Esophagus (tissue), 2 donors: ENCODE measurements at regions not wholly inside any gene's neighbourhood (a gene's known extent, or its start where the extent isn't known, plus 50 kb on each side); places are given as distances from the start of the nearest gene placed in this dataset.
A peak's percentile ranks its signal among the peaks of the same experiment; 100 is the strongest.

Experiments
- H3K27ac ChIP-seq, 2 donors: one replicate each; pipeline ENCODE4 v1.5.1; 2013; ENCODE audit warnings: low read depth in 2 of 2, mild to moderate bottlenecking in 2 of 2, inconsistent platforms in 1 of 2, low read length in 1 of 2, moderate library complexity in 1 of 2
- H3K27me3 ChIP-seq, 2 donors: one replicate each; pipeline ENCODE4 v1.6.1; 2013; ENCODE audit warnings: low read length in 2 of 2, control low read depth in 1 of 2, mild to moderate bottlenecking in 1 of 2; ENCODE audit not compliant: insufficient read depth in 2 of 2, control insufficient read depth in 1 of 2
- H3K36me3 ChIP-seq, 2 donors: one replicate each; pipeline ENCODE4 v1.6.1; 2013; ENCODE audit warnings: low read length in 1 of 2; ENCODE audit not compliant: control insufficient read depth in 2 of 2, insufficient read depth in 2 of 2
- H3K4me1 ChIP-seq, 2 donors: one replicate each; pipeline ENCODE4 v1.6.1; 2013; ENCODE audit warnings: low read length in 1 of 2; ENCODE audit not compliant: control insufficient read depth in 2 of 2, insufficient read depth in 2 of 2
- H3K4me3 ChIP-seq, 2 donors: one replicate each; pipeline ENCODE4 v1.5.1; 2013; ENCODE audit warnings: low read length in 2 of 2, mild to moderate bottlenecking in 2 of 2, low read depth in 1 of 2, moderate library complexity in 1 of 2
- H3K9me3 ChIP-seq, 2 donors: one replicate each; pipeline ENCODE4 v1.6.1; 2013; ENCODE audit warnings: mild to moderate bottlenecking in 2 of 2, low read depth in 1 of 2, low read length in 1 of 2, moderate library complexity in 1 of 2; ENCODE audit not compliant: control insufficient read depth in 2 of 2, insufficient read depth in 1 of 2
- WGBS, 2 donors: extraction: QIAGEN DNeasy Blood & Tissue Kit; methylation state at CpG; one replicate each; pipeline ENCODE4 v1.1.7; 2013; 5-methylcytosine and 5-hydroxymethylcytosine counted together
- donor health status: healthy with polysubstance abuse.
- donor health status: Bipolar disorder and iron deficiency.

- H3K27ac ChIP-seq, result no peak overlapping the region
- no peaks in the 10 kb centered on the region for H3K36me3 ChIP-seq
- H3K4me3 ChIP-seq, result no peak overlapping the region
- no peaks in the 10 kb centered on the region for H3K27me3 ChIP-seq
- H3K4me1 ChIP-seq, result no peaks in the 10 kb centered on the region
- 33 to 37% methylated on average over 6 of the region's 6 CpGs for whole genome bisulfite sequencing, 2 donors
- H3K9me3 ChIP-seq, result no peaks in the 10 kb centered on the region
These were observed 231.6 kb downstream of the SOX2 start for GRCh38 chr3:181943285-181943684.

GRCh38 chr3:181947606-181948005, 235.9 kb downstream of the SOX2 start:
- Histone ChIP-seq H3K27ac (no peak overlapping the region), H3K4me1 (no peaks in the 10 kb centered on the region), H3K4me3 (no peak overlapping the region), H3K27me3 (no peaks in the 10 kb centered on the region), H3K36me3 (no peaks in the 10 kb centered on the region), H3K9me3 (no peaks in the 10 kb centered on the region)
- WGBS, 2 donors, result 46 to 47% methylated on average over 1 of the region's 1 CpG

- Histone ChIP-seq H3K36me3 (no peaks in the 10 kb centered on the region), H3K27me3 (no peaks in the 10 kb centered on the region), H3K4me3 (no peak overlapping the region), H3K9me3 (no peaks in the 10 kb centered on the region), H3K4me1 (no peaks in the 10 kb centered on the region), H3K27ac (no peak overlapping the region)
- 74 to 81% methylated on average over 2 of the region's 2 CpGs for WGBS, 2 donors
These were observed 236.6 kb downstream of the SOX2 start for GRCh38 chr3:181948286-181948685.

GRCh38 chr3:181952221-181952620, 240.5 kb downstream of the SOX2 start:
- Histone ChIP-seq H3K9me3 (no peaks in the 10 kb centered on the region), H3K4me3 (no peak overlapping the region), H3K4me1 (no peaks in the 10 kb centered on the region), H3K27ac (no peak overlapping the region), H3K27me3 (no peaks in the 10 kb centered on the region), H3K36me3 (no peaks in the 10 kb centered on the region)
- 66 to 76% methylated on average over 5 of the region's 5 CpGs for WGBS, 2 donors

DNA sequence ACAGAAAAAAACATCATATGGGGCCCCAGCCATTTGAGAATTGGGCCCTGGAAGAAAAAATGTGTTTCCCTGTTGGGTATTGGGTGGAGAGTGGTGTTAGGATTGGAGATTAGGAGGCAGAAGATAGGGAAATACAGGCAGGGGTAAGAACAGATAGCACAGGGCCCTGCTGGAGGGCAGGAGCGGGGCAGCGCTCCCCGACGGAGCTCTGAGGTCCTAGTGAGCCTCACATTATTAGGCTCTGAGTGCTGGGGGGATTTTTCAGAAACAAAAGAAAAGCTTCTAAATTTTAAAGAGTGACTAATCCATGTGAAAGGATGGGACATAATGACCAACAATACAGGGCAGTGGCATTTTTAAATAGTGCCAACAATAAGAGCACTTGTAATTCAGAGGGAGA, 241.2 kb downstream of the SOX2 start:
- Histone ChIP-seq H3K36me3 (no peaks in the 10 kb centered on the region), H3K9me3 (no peaks in the 10 kb centered on the region), H3K27ac (no peak overlapping the region), H3K27me3 (no peaks in the 10 kb centered on the region), H3K4me1 (no peaks in the 10 kb centered on the region), H3K4me3 (no peak overlapping the region)
- WGBS, 2 donors, result 66 to 94% methylated on average over 4 of the region's 4 CpGs

- 80 to 81% methylated on average over 2 of the region's 2 CpGs for WGBS, 2 donors
These were observed 243.8 kb downstream of the SOX2 start for GRCh38 chr3:181955566-181955965.

GRCh38 chr3:181956122-181956521, 244.4 kb downstream of the SOX2 start:
- H3K4me1 ChIP-seq, result no peaks in the 10 kb centered on the region
- H3K36me3 ChIP-seq, result no peaks in the 10 kb centered on the region
- 57 to 63% methylated on average over 5 of the region's 5 CpGs for WGBS, 2 donors
- peak overlapping the region; percentile 54 to 86 for H3K27ac ChIP-seq
- no peaks in the 10 kb centered on the region for H3K27me3 ChIP-seq
- H3K9me3 ChIP-seq, result no peaks in the 10 kb centered on the region
- no peak overlapping the region for H3K4me3 ChIP-seq

More at GRCh38 chr3:181955566-181955965, 243.8 kb downstream of the SOX2 start:
- H3K36me3 ChIP-seq, result no peaks in the 10 kb centered on the region
- H3K27me3 ChIP-seq, result no peaks in the 10 kb centered on the region
- H3K27ac ChIP-seq, result peak overlapping the region in 1 of 2 donors; percentile 54
- H3K4me1 ChIP-seq, result no peaks in the 10 kb centered on the region
- no peaks in the 10 kb centered on the region for H3K9me3 ChIP-seq
- H3K4me3 ChIP-seq, result no peak overlapping the region

DNA sequence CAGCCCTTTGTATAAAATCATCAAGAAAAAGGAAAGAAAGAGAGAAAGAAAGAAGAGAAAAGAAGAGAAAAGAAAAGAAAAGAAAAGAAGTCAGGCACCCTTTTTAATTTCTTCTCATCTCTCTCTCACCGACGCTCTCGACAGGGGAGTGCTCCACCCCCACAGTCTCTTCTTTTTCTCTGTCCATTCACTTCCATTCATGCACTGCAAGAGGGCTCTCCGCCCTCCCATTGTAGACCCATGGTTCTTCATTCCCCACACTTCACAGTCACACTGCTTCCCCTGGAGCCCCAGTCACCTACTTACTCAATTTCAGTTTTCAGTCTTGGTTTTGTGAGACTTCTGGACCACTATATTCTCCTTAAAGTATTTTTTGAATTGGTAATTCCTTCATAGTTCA, 254.7 kb downstream of the SOX2 start:
- Histone ChIP-seq H3K9me3 (no peaks in the 10 kb centered on the region), H3K36me3 (no peaks in the 10 kb centered on the region), H3K27me3 (no peaks in the 10 kb centered on the region), H3K4me3 (no peak overlapping the region), H3K27ac (no peak overlapping the region), H3K4me1 (no peaks in the 10 kb centered on the region)
- 57 to 71% methylated on average over 4 of the region's 4 CpGs for WGBS, 2 donors

DNA sequence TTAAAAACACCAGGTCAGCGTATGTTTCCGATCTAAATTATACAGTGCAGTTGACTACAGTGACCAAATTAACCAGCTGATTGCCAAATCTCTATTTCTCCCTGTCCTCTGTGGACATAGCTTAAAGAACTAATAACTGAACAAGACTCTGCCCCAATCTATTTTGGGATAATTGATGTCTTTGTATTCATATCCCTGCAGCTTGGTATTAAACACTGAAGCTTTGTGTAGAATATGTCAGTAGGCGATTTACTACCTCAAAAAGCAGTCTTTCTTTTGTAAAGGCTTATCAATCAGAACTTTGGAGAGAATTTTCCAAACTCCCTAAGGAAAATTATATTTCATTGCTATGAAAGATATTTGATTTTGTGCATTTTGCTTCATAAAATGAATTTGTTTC, 258.2 kb downstream of the SOX2 start:
- no peaks in the 10 kb centered on the region for H3K36me3 ChIP-seq
- no peaks in the 10 kb centered on the region for H3K9me3 ChIP-seq
- H3K4me3 ChIP-seq, result no peak overlapping the region
- H3K4me1 ChIP-seq, result peaks cover 0 to 2% of the 10 kb centered on the region in 2 donors
- WGBS, 2 donors, result 87 to 92% methylated on average over 3 of the region's 3 CpGs
- H3K27ac ChIP-seq, result no peak overlapping the region
- H3K27me3 ChIP-seq, result no peaks in the 10 kb centered on the region

GRCh38 chr3:181971424-181971823, 259.7 kb downstream of the SOX2 start:
- Histone ChIP-seq H3K4me3 (no peak overlapping the region), H3K36me3 (no peaks in the 10 kb centered on the region), H3K27me3 (no peaks in the 10 kb centered on the region), H3K27ac (no peak overlapping the region), H3K9me3 (no peaks in the 10 kb centered on the region), H3K4me1 (peaks cover 0 to 2% of the 10 kb centered on the region in 2 donors)
- 58 to 71% methylated on average over 2 of the region's 2 CpGs for WGBS, 2 donors
